ENCODE measurements at regions not wholly inside any gene's neighbourhood (a gene's known extent, or its start where the extent isn't known, plus 50 kb on each side); places are given as distances from the start of the nearest gene placed in this dataset.

- H3K9me3 ChIP-seq (ENCODE audit: insufficient read depth in 2 of 2, low read depth in 1 of 2, low read length in 1 of 2), result no peaks in the 10 kb centered on the region
- no peaks in the 10 kb centered on the region for H4K20me1 ChIP-seq (replicated peaks in 1 of 2; ENCODE audit: control insufficient read depth in 1 of 2, insufficient read depth in 2 of 2, low read length in 2 of 2)
- H3K23me2 ChIP-seq (ENCODE audit: low read depth, low read length), result no peaks in the 10 kb centered on the region
- no peak overlapping the region for H3K4me2 ChIP-seq (ENCODE audit: insufficient read depth in 1 of 2, low read depth in 2 of 2, low read length in 2 of 2)
- H3K4me3 ChIP-seq (ENCODE audit: extremely low read depth in 1 of 4, insufficient read depth in 2 of 4, low read depth in 3 of 4, low read length in 4 of 4), result no peak overlapping the region
- H3K4me1 ChIP-seq (replicated peaks in 1 of 4; ENCODE audit: control insufficient read depth in 3 of 4, insufficient read depth in 4 of 4, low read length in 3 of 4), result no peaks in the 10 kb centered on the region
- H2AFZ ChIP-seq (ENCODE audit: low read length), result no peak overlapping the region
- H3K27ac ChIP-seq (ENCODE audit: low read depth, low read length), result no peak overlapping the region
- ChIA-PET CTCF (ENCODE audit: partially characterized antibody) (interaction anchor here (3.1 kb wide), 1 partner anchor 8 kb away, joined by 25 read pairs; no protein-coding TSS in a partner anchor), POLR2A (ENCODE audit: partially characterized antibody) (no interaction called here)
- DNase-seq (ENCODE audit: low read depth in 1 of 2, low spot score in 2 of 2) (no peak), FAIRE-seq (no peak)
- H3K18ac ChIP-seq (ENCODE audit: extremely low read depth, low read length), result no peak overlapping the region
- H2BK5ac ChIP-seq (ENCODE audit: low read depth, low read length), result no peak overlapping the region
- no peak overlapping the region for H3K14ac ChIP-seq (ENCODE audit: insufficient read length)
- H3K79me2 ChIP-seq (ENCODE audit: control insufficient read depth in 1 of 2, insufficient read depth in 2 of 2, low read length in 2 of 2), result no peaks in the 10 kb centered on the region
- H4K5ac ChIP-seq (ENCODE audit: insufficient read length, low read depth, low read length), result no peak overlapping the region
- no peak overlapping the region for H4K91ac ChIP-seq (replicated peaks; ENCODE audit: insufficient read length, low read length)
- H2BK15ac ChIP-seq (ENCODE audit: low read length), result no peak overlapping the region
- no peak for TF ChIP-seq CHD1 (IDR thresholded peaks at IDR 0.05; ENCODE audit: low read depth, low read length)
- no peak for TF ChIP-seq ZNF274 (IDR thresholded peaks at IDR 0.05; ENCODE audit: borderline replicate concordance, extremely low read depth, low read length)
- TF ChIP-seq SAP30 (IDR thresholded peaks at IDR 0.05; ENCODE audit: insufficient read depth, insufficient replicate concordance, low read length), result no peak
- TF ChIP-seq SP4 (IDR thresholded peaks at IDR 0.05; ENCODE audit: low read length), result no peak
- no peak for TF ChIP-seq RAD21 (IDR thresholded peaks at IDR 0.05 in 1 of 2, conservative IDR thresholded peaks at IDR 0.05 in 1 of 2; ENCODE audit: low read depth in 2 of 2, low read length in 2 of 2)
- no peak for TF ChIP-seq HDAC6 (IDR thresholded peaks at IDR 0.05; ENCODE audit: low read depth, low read length)
- TF ChIP-seq E2F6 (IDR thresholded peaks at IDR 0.05), result no peak
- no peak for TF ChIP-seq EP300 (IDR thresholded peaks at IDR 0.05; ENCODE audit: borderline replicate concordance in 1 of 2, low read depth in 2 of 2, low read length in 2 of 2)
- no peak for TF ChIP-seq KDM4A (IDR thresholded peaks at IDR 0.05; ENCODE audit: low read depth, low read length, severe bottlenecking)
- H2BK12ac ChIP-seq (ENCODE audit: low read depth, low read length), result no peak overlapping the region
- no peak overlapping the region for H3K4ac ChIP-seq (replicated peaks; ENCODE audit: insufficient read length, low read depth, low read length)
- H2BK120ac ChIP-seq (replicated peaks; ENCODE audit: low read depth, low read length), result no peak overlapping the region
- WGBS, 2 experiments (ENCODE audit: extremely low coverage in 1 of 2, insufficient coverage in 1 of 2, insufficient read length in 1 of 2, insufficient replicate concordance in 2 of 2, low coverage in 1 of 2, low lambda C conversion rate in 2 of 2, missing lambda C conversion rate in 1 of 2), result 81% methylated on average over 1 of the region's 1 CpG; no CpG with 5 or more reads in 1 of the 2 experiments
- H3K27me3 ChIP-seq (replicated peaks in 1 of 4; ENCODE audit: control insufficient read depth in 3 of 4, extremely low read depth in 1 of 4, insufficient read depth in 3 of 4, low read length in 3 of 4), result no peaks in the 10 kb centered on the region
- no peak overlapping the region for H2AK5ac ChIP-seq (ENCODE audit: low read depth, low read length)
- H3K23ac ChIP-seq (ENCODE audit: insufficient read length), result no peak overlapping the region
- no peak overlapping the region for H4K8ac ChIP-seq (ENCODE audit: extremely low read depth, insufficient read depth, low read length)
- H3K56ac ChIP-seq (replicated peaks; ENCODE audit: insufficient read length, low read depth, low read length), result no peak overlapping the region
- H3K79me1 ChIP-seq (ENCODE audit: low read depth, low read length), result no peaks in the 10 kb centered on the region
- H3K36me3 ChIP-seq (ENCODE audit: control insufficient read depth in 2 of 4, insufficient read depth in 4 of 4, low read length in 3 of 4), result no peaks in the 10 kb centered on the region
- H2BK20ac ChIP-seq (ENCODE audit: low read length), result no peak overlapping the region
- H3K9ac ChIP-seq (replicated peaks in 1 of 4; ENCODE audit: extremely low read depth in 1 of 4, low read depth in 3 of 4, low read length in 3 of 4), result no peak overlapping the region
These were observed 401.6 kb downstream of the TMEM232 start for GRCh38 chr5:110324876-110325275.
